GM12878 (cell line): ENCODE measurements at regions not wholly inside any gene's neighbourhood (a gene's known extent, or its start where the extent isn't known, plus 50 kb on each side); places are given as distances from the start of the nearest gene placed in this dataset.

ENCODE experiments used
- ATAC-seq: fragments of 200-7000 bp; cut with Tn5 transposase; 3 replicates; pipeline ENCODE4 v1.9.1; 2020; ENCODE audit warnings: mild to moderate bottlenecking, moderate library complexity
- BruUV-seq: library from RNA; stranded (reverse); fragments of 400-500 nt; replicated peaks from 2 replicates; lab custom pipeline; 2021; lab: Mats Ljungman, UMichigan
- CTCF ChIA-PET: fragments of 300-600 bp; sonication (Branson Sonifier 250); formaldehyde crosslinking; extraction: SDS; loops from one replicate; lab custom pipeline; 2021; ENCODE audit warnings: inconsistent platforms; lab: Yijun Ruan, JAX
- POLR2A ChIA-PET: fragments of 350-600 bp; formaldehyde crosslinking; extraction: SDS; loops from one replicate; lab custom pipeline; 2021; ENCODE audit warnings: inconsistent platforms; lab: Charles Lee
- RAD21 ChIA-PET: fragments of 300-600 bp; sonication (Branson Sonifier 250); formaldehyde crosslinking; loops from one replicate; lab custom pipeline; 2023; ENCODE audit warnings: antibody characterized with exemption; ENCODE audit not compliant: unreplicated experiment; lab: Charles Lee
- SMC1A ChIA-PET: fragments of 300-600 bp; sonication (Branson Sonifier 250); formaldehyde crosslinking; loops from one replicate; lab custom pipeline; 2023; ENCODE audit not compliant: unreplicated experiment, uncharacterized antibody; lab: Charles Lee
- DNase-seq: peaks from one replicate; pipeline ENCODE4 v3.0.0-alpha.2; 2011; ENCODE audit warnings: low read depth, low spot score
- FAIRE-seq: peaks from 3 replicates; lab custom pipeline; 2011; peaks lifted over from hg19 to GRCh38; lab: Jason Lieb, UNC
- H2AFZ ChIP-seq: 2 replicates; pipeline ENCODE4 v1.6.0; 2011; ENCODE audit warnings: low read depth, low read length, control low read depth; ENCODE audit not compliant: control insufficient read depth
- H3K27ac ChIP-seq: 2 replicates; pipeline ENCODE4 v1.5.1; 2011; ENCODE audit warnings: control low read depth; ENCODE audit not compliant: control insufficient read depth, insufficient read depth
- H3K27me3 ChIP-seq, 2 experiments: replicated peaks in 1 of 2; 2 replicates each; pipeline versions ENCODE4 v1.6.0 to v1.6.1; 2011; ENCODE audit warnings: low read length in 1 of 2; ENCODE audit not compliant: control insufficient read depth in 2 of 2, insufficient read depth in 2 of 2
- H3K36me3 ChIP-seq, 2 experiments: 2 replicates each; pipeline ENCODE4 v1.5.1; 2011; ENCODE audit warnings: low read length in 1 of 2; ENCODE audit not compliant: control insufficient read depth in 2 of 2, insufficient read depth in 2 of 2
- H3K4me1 ChIP-seq: 2 replicates; pipeline ENCODE4 v1.6.1; 2011; ENCODE audit warnings: mild to moderate bottlenecking, low read length, moderate library complexity, mixed read lengths; ENCODE audit not compliant: control insufficient read depth, insufficient read depth
- H3K4me2 ChIP-seq: 2 replicates; pipeline ENCODE4 v1.6.0; 2011; ENCODE audit warnings: control low read depth; ENCODE audit not compliant: control insufficient read depth, insufficient read depth
- H3K4me3 ChIP-seq: fragments of 200-600 bp; sonication (generic); 2 replicates; pipeline ENCODE4 v1.5.1; 2016
- H3K79me2 ChIP-seq: 2 replicates; pipeline ENCODE4 v1.6.0; 2011; ENCODE audit warnings: low read length; ENCODE audit not compliant: control insufficient read depth, insufficient read depth
- H3K9ac ChIP-seq: 2 replicates; pipeline ENCODE4 v1.8.0; 2011; ENCODE audit warnings: low read length, control low read depth, mixed read lengths; ENCODE audit not compliant: control insufficient read depth, insufficient read depth
- H3K9me3 ChIP-seq: replicated peaks from 3 replicates; pipeline ENCODE4 v1.5.1; 2011; ENCODE audit warnings: mild to moderate bottlenecking, low read length; ENCODE audit not compliant: control insufficient read depth, insufficient read depth
- H4K20me1 ChIP-seq: 2 replicates; pipeline ENCODE4 v1.6.0; 2011; ENCODE audit not compliant: control insufficient read depth, insufficient read depth
- CEBPB ChIP-seq, 2 experiments: fragments of 150-350 bp in 1 of 2; IDR thresholded peaks; 2 replicates each; pipeline ENCODE4 v1.6.1; 2012 to 2014; ENCODE audit warnings: low read depth in 2 of 2, low read length in 2 of 2, borderline replicate concordance in 1 of 2, inconsistent platforms in 1 of 2
- CTCF ChIP-seq, 3 experiments: IDR thresholded peaks in 2 of 3; conservative IDR thresholded peaks in 1 of 3; 2 replicates each; pipeline ENCODE4 v1.5.1; 2011; ENCODE audit warnings: low read depth in 3 of 3, low read length in 3 of 3, mild to moderate bottlenecking in 3 of 3, control low read depth in 2 of 3, moderate library complexity in 2 of 3, inconsistent platforms in 1 of 3, mixed read lengths in 1 of 3; ENCODE audit not compliant: control insufficient read depth in 2 of 3, insufficient read depth in 1 of 3; ENCODE audit errors: extremely low read depth in 1 of 3
- FOXM1 ChIP-seq: IDR thresholded peaks from 2 replicates; pipeline ENCODE4 v1.6.1; 2012; ENCODE audit warnings: low read depth, mild to moderate bottlenecking, inconsistent platforms, low read length, moderate library complexity
- JUNB ChIP-seq: IDR thresholded peaks from 2 replicates; pipeline ENCODE4 v1.6.1; 2016; ENCODE audit warnings: antibody characterized with exemption, mild to moderate bottlenecking
- NR2C1 ChIP-seq: fragments of 450-650 bp; IDR thresholded peaks from 2 replicates; pipeline ENCODE4 v1.6.1; 2017; ENCODE audit warnings: antibody characterized with exemption, mild to moderate bottlenecking, moderate library complexity
- NRF1 ChIP-seq: conservative IDR thresholded peaks from 2 replicates; pipeline ENCODE4 v1.6.1; 2011; ENCODE audit warnings: mild to moderate bottlenecking, low read depth, low read length, improper control_type of control experiment
- RBBP5 ChIP-seq: fragments of 200-600 bp; sonication (generic); conservative IDR thresholded peaks from 2 replicates; pipeline ENCODE4 v1.6.1; 2016
- RELA ChIP-seq: fragments of 450-650 bp; IDR thresholded peaks from 2 replicates; pipeline ENCODE4 v1.8.0; 2014; ENCODE audit warnings: borderline replicate concordance; ENCODE audit not compliant: partially characterized antibody
- SREBF1 ChIP-seq: IDR thresholded peaks from 2 replicates; pipeline ENCODE4 v1.6.1; 2012; ENCODE audit warnings: mild to moderate bottlenecking, low read length
- YBX1 ChIP-seq: fragments of 450-650 bp; IDR thresholded peaks from 2 replicates; pipeline ENCODE4 v1.6.1; 2016; ENCODE audit warnings: antibody characterized with exemption
- ZBTB40 ChIP-seq: fragments of 450-650 bp; IDR thresholded peaks from 2 replicates; pipeline ENCODE4 v1.6.1; 2016; ENCODE audit warnings: mild to moderate bottlenecking, moderate library complexity, borderline replicate concordance
- ZNF274 ChIP-seq: IDR thresholded peaks from one replicate; pipeline ENCODE4 v1.8.0; 2011; ENCODE audit not compliant: insufficient read length, insufficient read depth
- WGBS: methylation state at CpG from one replicate; pipeline ENCODE4 v1.1.6; 2016; ENCODE audit warnings: low lambda C conversion rate; ENCODE audit not compliant: insufficient replicate concordance, insufficient coverage; ENCODE audit errors: missing lambda C conversion rate; 5-methylcytosine and 5-hydroxymethylcytosine counted together
- in situ Hi-C: fragments of 300-500 bp; cut with MboI; formaldehyde crosslinking; loops from 9 replicates; pipeline ENCODE4 v1.14.3; 2018; ENCODE audit warnings: mixed read lengths
- intact Hi-C: fragments of 100-400 bp; cut with micrococcal nuclease; formaldehyde crosslinking; loops from one replicate; pipeline ENCODE4 v1.14.2; 2022; ENCODE audit not compliant: unreplicated experiment

GRCh38 chr22:48208894-48209293, 1446.4 kb downstream of the TBC1D22A start (continued):
- TF ChIP-seq NR2C1, result no peak

- CTCF ChIA-PET, result no interaction called here
- WGBS, result 28% methylated on average over 6 of the region's 6 CpGs
- SMC1A ChIA-PET, result no interaction called here
- no peaks in the 10 kb centered on the region for H3K27me3 ChIP-seq
- TF ChIP-seq ZBTB40, result no peak
- TF ChIP-seq CTCF (IDR thresholded peaks at IDR 0.05 in 2 of 3, conservative IDR thresholded peaks at IDR 0.05 in 1 of 3; ENCODE audit: control insufficient read depth in 2 of 3, extremely low read depth in 1 of 3, insufficient read depth in 1 of 3, low read depth in 3 of 3, low read length in 3 of 3), result no peak
- no peak for TF ChIP-seq CEBPB (IDR thresholded peaks at IDR 0.05; ENCODE audit: borderline replicate concordance in 1 of 2, low read depth in 2 of 2, low read length in 2 of 2)
- no peak for TF ChIP-seq RBBP5
- TF ChIP-seq RELA, result no peak
- TF ChIP-seq JUNB, result no peak
- TF ChIP-seq YBX1, result no peak
- no peak for TF ChIP-seq FOXM1
- no peak for TF ChIP-seq SREBF1
- TF ChIP-seq NRF1, result no peak
- TF ChIP-seq ZNF274, result no peak
- no peak overlapping the region for H3K4me3 ChIP-seq
- DNase-seq (no peak), FAIRE-seq (no peak), ATAC-seq (no peak)
- in situ Hi-C loops (loop anchor here (5.0 kb wide), 1 partner anchor 51 kb away; no protein-coding TSS in a partner anchor), intact Hi-C loops (no loop called here)
- no peak overlapping the region for H2AFZ ChIP-seq
- H3K9ac ChIP-seq, result no peak overlapping the region
- no peak overlapping the region for H3K4me2 ChIP-seq
- H3K36me3 ChIP-seq, result no peaks in the 10 kb centered on the region
- POLR2A ChIA-PET, result interaction anchor here (0.5 kb wide), 1 partner anchor 1598 kb away, joined by 6 read pairs; no protein-coding TSS in a partner anchor
- BruUV-seq, result no TSS peak
- RAD21 ChIA-PET, result no interaction called here
- no peak overlapping the region for H3K27ac ChIP-seq
- no peaks in the 10 kb centered on the region for H4K20me1 ChIP-seq
- no peaks in the 10 kb centered on the region for H3K4me1 ChIP-seq
- no peaks in the 10 kb centered on the region; the same call in 2 of the 3 replicates for H3K9me3 ChIP-seq
- H3K79me2 ChIP-seq, result no peaks in the 10 kb centered on the region
Measured at GRCh38 chr22:48207919-48208535, 1445.6 kb downstream of the TBC1D22A start.
